ENCODE measurements at regions not wholly inside any gene's neighbourhood (a gene's known extent, or its start where the extent isn't known, plus 50 kb on each side); places are given as distances from the start of the nearest gene placed in this dataset.

DNA sequence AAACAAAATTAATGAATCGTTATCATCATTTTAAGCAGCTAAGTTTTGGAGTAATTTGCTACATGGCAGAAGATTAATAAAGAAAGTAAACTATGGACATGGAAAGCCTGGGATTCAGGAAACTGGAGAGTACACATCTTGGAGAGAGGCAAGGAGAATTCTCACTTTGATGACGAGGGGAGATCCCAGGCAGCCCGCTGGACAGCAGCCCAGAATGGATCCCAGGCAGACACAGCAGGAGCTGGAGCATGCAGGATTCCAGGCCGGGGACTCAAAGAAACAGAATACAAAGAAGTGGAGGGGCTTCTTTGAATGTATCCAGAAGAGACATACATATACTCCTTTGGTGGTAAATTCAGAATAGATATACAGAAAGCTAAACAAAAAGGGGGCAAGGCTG is 118.0 kb upstream of the ATP6AP2 start:
- peak in 2 of 6 donors; percentile 29 to 33 for DNase-seq (ENCODE audit: low read depth in 4 of 6, low spot score in 6 of 6)
- Histone ChIP-seq H3K36me3 (ENCODE audit: control insufficient read depth, insufficient read depth, low read length) (no peaks in the 10 kb centered on the region), H3K27me3 (ENCODE audit: control insufficient read depth, insufficient read depth, low read length) (peaks cover 17% of the 10 kb centered on the region), H3K4me1 (ENCODE audit: control insufficient read depth, insufficient read depth, low read length) (peaks cover 14% of the 10 kb centered on the region), H3K9me3 (ENCODE audit: control insufficient read depth, insufficient read depth, low read length) (no peaks in the 10 kb centered on the region), H3K4me3 (ENCODE audit: low read depth, low read length) (no peak overlapping the region), H3K27ac (ENCODE audit: low read depth, low read length) (no peak overlapping the region)
- 46% methylated on average over 2 of the region's 4 CpGs for WGBS (ENCODE audit: insufficient coverage)

DNA sequence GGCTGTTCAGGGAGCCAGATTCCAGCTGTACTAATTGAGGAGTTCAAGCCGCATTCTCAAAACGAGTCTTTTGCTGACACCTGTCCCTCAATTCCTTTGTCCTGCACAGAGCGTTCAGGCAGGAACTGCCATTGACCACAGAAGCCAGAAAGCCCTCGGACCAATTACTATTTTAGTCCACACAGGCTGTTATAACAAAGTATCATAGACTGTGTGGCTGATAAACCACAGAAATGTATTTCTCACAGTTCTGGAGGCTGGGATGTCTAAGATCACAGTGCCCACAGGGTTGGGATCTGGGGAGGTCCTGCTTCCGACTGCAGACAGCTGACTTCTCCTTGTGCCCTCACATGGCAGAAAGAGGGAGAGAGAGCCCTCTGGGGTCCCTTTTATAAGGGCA is 119.8 kb upstream of the ATP6AP2 start:
- peaks cover 11% of the 10 kb centered on the region for H3K4me1 ChIP-seq (ENCODE audit: control insufficient read depth, insufficient read depth, low read length)
- H3K36me3 ChIP-seq (ENCODE audit: control insufficient read depth, insufficient read depth, low read length) = no peaks in the 10 kb centered on the region
- H3K27me3 ChIP-seq (ENCODE audit: control insufficient read depth, insufficient read depth, low read length) = peaks cover 17% of the 10 kb centered on the region
- WGBS (ENCODE audit: insufficient coverage) = 68% methylated on average over 3 of the region's 5 CpGs
- H3K27ac ChIP-seq (ENCODE audit: low read depth, low read length) = no peak overlapping the region
- no peak overlapping the region for H3K4me3 ChIP-seq (ENCODE audit: low read depth, low read length)
- DNase-seq (ENCODE audit: low read depth in 4 of 6, low spot score in 6 of 6) = no peak
- no peaks in the 10 kb centered on the region for H3K9me3 ChIP-seq (ENCODE audit: control insufficient read depth, insufficient read depth, low read length)

DNA sequence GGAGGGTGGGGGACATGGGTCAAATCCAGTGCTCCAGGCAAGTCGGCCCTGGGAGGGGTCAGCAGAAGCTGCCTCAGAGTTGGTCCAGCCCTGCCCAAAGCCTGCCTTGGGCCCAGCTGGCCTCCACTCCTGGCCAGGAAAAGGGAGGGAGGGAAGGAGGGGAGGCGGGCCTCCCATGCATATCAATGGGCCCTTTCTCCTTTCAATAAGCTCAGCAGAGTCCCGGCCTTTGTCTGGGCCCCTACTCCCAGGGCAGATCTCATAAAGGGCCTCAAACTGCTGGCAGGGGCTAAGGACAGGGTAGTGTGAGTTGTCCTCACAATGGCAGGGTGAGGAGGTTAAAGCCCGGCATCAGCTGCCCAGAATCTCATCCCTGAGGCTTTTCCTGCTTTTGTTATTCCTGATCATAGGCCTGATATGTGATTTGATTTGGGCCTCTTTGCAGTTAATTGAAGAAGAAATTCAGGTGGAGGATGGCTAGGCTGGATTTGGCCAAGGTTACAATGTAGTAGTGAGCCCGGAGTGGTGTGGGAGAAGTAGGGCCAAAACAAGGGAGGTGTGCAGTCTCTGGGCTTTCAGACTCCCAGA is 121.1 kb upstream of the ATP6AP2 start:
- WGBS (ENCODE audit: insufficient coverage) = 37% methylated on average over 4 of the region's 5 CpGs
- H3K27me3 ChIP-seq (ENCODE audit: control insufficient read depth, insufficient read depth, low read length) = peaks cover 17% of the 10 kb centered on the region
- peak overlapping the region; percentile 20 for H3K27ac ChIP-seq (ENCODE audit: low read depth, low read length)
- H3K9me3 ChIP-seq (ENCODE audit: control insufficient read depth, insufficient read depth, low read length) = no peaks in the 10 kb centered on the region
- peaks cover 11% of the 10 kb centered on the region for H3K4me1 ChIP-seq (ENCODE audit: control insufficient read depth, insufficient read depth, low read length)
- no peak overlapping the region for H3K4me3 ChIP-seq (ENCODE audit: low read depth, low read length)
- no peaks in the 10 kb centered on the region for H3K36me3 ChIP-seq (ENCODE audit: control insufficient read depth, insufficient read depth, low read length)
- DNase-seq (ENCODE audit: low read depth in 4 of 6, low spot score in 6 of 6) = peak in 2 of 6 donors; percentile 56 to 71

DNA sequence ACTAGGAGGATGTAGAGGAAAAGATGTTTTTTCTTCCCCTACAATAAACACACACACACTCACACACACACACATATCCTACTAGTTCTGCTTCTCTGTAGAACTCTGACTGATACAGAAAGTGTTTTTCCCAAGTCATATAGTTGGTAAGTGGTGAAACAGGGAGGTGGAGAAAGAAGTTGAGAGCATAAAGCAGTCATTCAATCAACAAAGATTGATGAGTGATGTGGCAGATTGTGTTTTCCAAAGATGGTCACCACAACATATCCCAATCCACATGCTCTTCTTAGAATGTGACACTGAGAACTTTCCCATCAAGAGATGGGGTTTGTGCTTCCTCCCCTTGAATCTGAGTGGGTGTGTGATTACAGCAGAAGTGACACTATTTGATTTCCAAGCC is 123.4 kb upstream of the ATP6AP2 start:
- Histone ChIP-seq H3K9me3 (ENCODE audit: control insufficient read depth, insufficient read depth, low read length) (no peaks in the 10 kb centered on the region), H3K4me1 (ENCODE audit: control insufficient read depth, insufficient read depth, low read length) (peaks cover 11% of the 10 kb centered on the region), H3K27ac (ENCODE audit: low read depth, low read length) (no peak overlapping the region), H3K36me3 (ENCODE audit: control insufficient read depth, insufficient read depth, low read length) (no peaks in the 10 kb centered on the region), H3K27me3 (ENCODE audit: control insufficient read depth, insufficient read depth, low read length) (peaks cover 12% of the 10 kb centered on the region), H3K4me3 (ENCODE audit: low read depth, low read length) (no peak overlapping the region)
- DNase-seq (ENCODE audit: low read depth in 4 of 6, low spot score in 6 of 6) = no peak

DNA sequence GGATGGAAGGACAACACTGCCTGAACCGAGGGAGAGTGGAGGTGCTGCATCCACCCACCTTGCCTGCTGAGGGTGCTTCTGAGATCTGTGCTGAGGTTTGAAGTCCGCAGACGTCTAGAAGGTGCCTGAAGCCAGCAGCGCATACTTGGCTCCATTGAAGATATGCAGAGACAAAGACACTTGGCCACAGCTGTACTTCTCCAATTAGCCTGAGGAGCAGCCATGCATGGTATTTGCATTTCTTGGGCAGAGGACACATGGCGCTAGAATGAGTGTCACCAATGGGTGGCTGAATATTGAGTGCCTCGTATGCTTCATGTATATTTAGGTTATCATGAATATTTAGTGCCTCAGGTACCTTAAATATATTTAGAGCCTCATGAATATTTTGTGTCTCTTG is 128.7 kb upstream of the ATP6AP2 start:
- Histone ChIP-seq H3K9me3 (ENCODE audit: control insufficient read depth, insufficient read depth, low read length) (peaks cover 1% of the 10 kb centered on the region), H3K36me3 (ENCODE audit: control insufficient read depth, insufficient read depth, low read length) (no peaks in the 10 kb centered on the region), H3K27ac (ENCODE audit: low read depth, low read length) (no peak overlapping the region), H3K4me1 (ENCODE audit: control insufficient read depth, insufficient read depth, low read length) (no peaks in the 10 kb centered on the region), H3K4me3 (ENCODE audit: low read depth, low read length) (no peak overlapping the region), H3K27me3 (ENCODE audit: control insufficient read depth, insufficient read depth, low read length) (peaks cover 8% of the 10 kb centered on the region)
- DNase-seq (ENCODE audit: low read depth in 4 of 6, low spot score in 6 of 6) = no peak
- WGBS (ENCODE audit: insufficient coverage) = 72% methylated on average over 4 of the region's 6 CpGs

DNA sequence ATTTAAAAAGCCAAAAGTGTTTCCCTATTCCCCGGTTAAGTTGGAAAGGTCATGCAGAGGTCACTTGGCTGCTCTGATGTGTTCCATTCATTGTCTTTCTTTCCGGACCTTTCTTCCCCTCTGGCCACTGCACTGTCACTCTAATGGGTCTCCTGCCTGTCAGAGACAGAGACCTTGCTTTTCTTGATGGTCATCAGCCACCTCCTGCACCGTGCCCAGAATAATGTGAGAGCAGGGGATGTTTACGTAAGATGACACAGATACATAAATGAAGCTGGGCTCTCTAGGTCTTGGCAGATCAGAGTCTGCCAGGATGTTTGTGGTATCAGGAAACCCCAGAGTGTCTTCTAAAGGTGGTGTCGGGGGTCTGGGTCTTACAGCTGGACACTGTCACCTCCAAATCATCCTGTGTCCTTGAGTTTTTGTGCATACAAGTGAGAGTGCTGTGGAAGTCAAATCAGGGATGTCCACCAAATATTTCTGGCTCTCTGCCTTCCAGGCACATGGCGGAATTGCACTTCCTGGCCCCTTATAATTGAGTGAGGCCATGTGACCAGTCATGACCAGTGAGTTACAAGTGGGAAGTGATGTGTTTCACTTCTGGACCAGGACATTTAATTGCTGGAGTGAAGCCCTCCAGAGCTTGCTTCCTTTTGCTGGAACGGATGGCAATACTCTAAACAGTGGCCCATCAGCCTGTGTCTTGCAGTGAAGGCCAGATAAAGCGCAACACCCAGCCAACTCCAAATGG is 130.6 kb upstream of the ATP6AP2 start:
- H3K27ac ChIP-seq (ENCODE audit: low read depth, low read length) = no peak overlapping the region
- H3K9me3 ChIP-seq (ENCODE audit: control insufficient read depth, insufficient read depth, low read length) = peaks cover 1% of the 10 kb centered on the region
- DNase-seq (ENCODE audit: low read depth in 4 of 6, low spot score in 6 of 6) = no peak
- H3K4me1 ChIP-seq (ENCODE audit: control insufficient read depth, insufficient read depth, low read length) = peaks cover 7% of the 10 kb centered on the region
- no peaks in the 10 kb centered on the region for H3K36me3 ChIP-seq (ENCODE audit: control insufficient read depth, insufficient read depth, low read length)
- WGBS (ENCODE audit: insufficient coverage) = 64% methylated on average over 5 of the region's 8 CpGs
- no peak overlapping the region for H3K4me3 ChIP-seq (ENCODE audit: low read depth, low read length)
- peaks cover 13% of the 10 kb centered on the region for H3K27me3 ChIP-seq (ENCODE audit: control insufficient read depth, insufficient read depth, low read length)

DNA sequence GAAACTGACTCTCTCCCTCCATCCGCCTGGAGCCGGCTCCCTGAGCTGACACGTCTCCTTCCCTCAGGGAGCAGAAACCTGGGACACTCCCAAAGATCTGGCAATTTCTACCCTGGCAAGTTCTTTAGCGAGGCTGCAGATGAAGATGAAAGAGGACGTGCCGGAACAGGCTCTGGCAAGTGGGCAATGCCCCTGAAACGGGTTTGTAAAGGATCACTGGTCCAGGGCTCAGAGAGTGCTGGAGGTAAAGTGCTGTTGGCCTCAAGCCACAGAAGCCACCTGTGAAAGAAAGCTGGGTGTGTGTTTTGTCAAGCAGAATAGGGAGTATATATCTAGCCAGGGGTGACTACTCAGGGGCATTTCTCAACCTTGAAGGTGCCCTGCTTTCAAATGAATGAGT is 131.4 kb upstream of the ATP6AP2 start:
- no peak overlapping the region for H3K4me3 ChIP-seq (ENCODE audit: low read depth, low read length)

DNA sequence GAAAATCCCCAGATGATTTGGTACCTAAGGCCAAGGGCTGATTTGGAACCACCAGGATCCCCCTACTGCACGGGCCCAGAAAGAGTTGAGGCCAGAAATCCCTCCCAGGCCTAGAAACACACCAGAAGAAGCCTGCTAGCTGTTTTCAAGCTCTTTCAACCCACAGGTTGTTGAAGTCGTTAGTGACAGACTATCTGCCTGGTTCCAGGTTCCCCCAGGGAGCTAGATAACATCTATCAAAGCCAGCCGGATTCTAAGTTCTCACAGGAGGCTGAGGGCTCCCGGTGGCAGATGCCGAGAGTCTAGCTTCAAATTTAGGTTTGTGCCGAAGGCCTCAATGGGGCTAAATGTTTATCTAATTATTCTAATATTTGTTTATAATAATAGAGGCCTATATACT is 132.0 kb upstream of the ATP6AP2 start:
- no peak overlapping the region for H3K4me3 ChIP-seq (ENCODE audit: low read depth, low read length)
- peaks cover 1% of the 10 kb centered on the region for H3K9me3 ChIP-seq (ENCODE audit: control insufficient read depth, insufficient read depth, low read length)
- no peak overlapping the region for H3K27ac ChIP-seq (ENCODE audit: low read depth, low read length)
- no peaks in the 10 kb centered on the region for H3K36me3 ChIP-seq (ENCODE audit: control insufficient read depth, insufficient read depth, low read length)
- DNase-seq (ENCODE audit: low read depth in 4 of 6, low spot score in 6 of 6) = no peak
- WGBS (ENCODE audit: insufficient coverage) = 65% methylated on average over 3 of the region's 6 CpGs
- H3K27me3 ChIP-seq (ENCODE audit: control insufficient read depth, insufficient read depth, low read length) = peaks cover 16% of the 10 kb centered on the region
- H3K4me1 ChIP-seq (ENCODE audit: control insufficient read depth, insufficient read depth, low read length) = peaks cover 8% of the 10 kb centered on the region

More for the DNA sequence above, 131.4 kb upstream of the ATP6AP2 start:
- DNase-seq (ENCODE audit: low read depth in 4 of 6, low spot score in 6 of 6) = no peak
- Histone ChIP-seq H3K9me3 (ENCODE audit: control insufficient read depth, insufficient read depth, low read length) (peaks cover 1% of the 10 kb centered on the region), H3K27me3 (ENCODE audit: control insufficient read depth, insufficient read depth, low read length) (peaks cover 13% of the 10 kb centered on the region), H3K4me1 (ENCODE audit: control insufficient read depth, insufficient read depth, low read length) (peaks cover 8% of the 10 kb centered on the region), H3K36me3 (ENCODE audit: control insufficient read depth, insufficient read depth, low read length) (no peaks in the 10 kb centered on the region), H3K27ac (ENCODE audit: low read depth, low read length) (no peak overlapping the region)
- WGBS (ENCODE audit: insufficient coverage) = 80% methylated on average over 7 of the region's 7 CpGs

DNA sequence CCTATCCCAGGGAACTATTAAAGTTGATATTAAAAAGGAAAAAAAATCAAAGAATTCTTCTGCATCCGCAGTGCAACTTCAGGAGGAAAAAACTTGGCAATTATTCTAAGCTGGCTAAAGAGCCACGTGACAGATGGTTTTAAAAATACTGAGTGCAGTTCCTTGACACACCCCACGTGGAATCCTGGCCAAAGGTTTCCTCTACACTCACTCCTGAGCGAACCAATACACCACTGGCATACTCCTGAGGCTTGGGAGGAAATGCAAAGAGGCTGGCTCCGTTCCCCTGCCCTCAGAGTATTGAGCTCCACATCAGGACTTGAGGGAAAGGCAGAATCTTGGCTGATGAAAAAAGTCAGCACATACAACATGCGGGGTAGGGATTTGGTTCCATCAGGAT is 133.8 kb upstream of the ATP6AP2 start:
- no peaks in the 10 kb centered on the region for H3K36me3 ChIP-seq (ENCODE audit: control insufficient read depth, insufficient read depth, low read length)
- WGBS (ENCODE audit: insufficient coverage) = 50% methylated on average over 1 of the region's 6 CpGs
- peak in 1 of 6 donors; percentile 23 for DNase-seq (ENCODE audit: low read depth in 4 of 6, low spot score in 6 of 6)
- H3K27ac ChIP-seq (ENCODE audit: low read depth, low read length) = no peak overlapping the region
- peaks cover 8% of the 10 kb centered on the region for H3K4me1 ChIP-seq (ENCODE audit: control insufficient read depth, insufficient read depth, low read length)
- H3K27me3 ChIP-seq (ENCODE audit: control insufficient read depth, insufficient read depth, low read length) = peaks cover 16% of the 10 kb centered on the region
- H3K9me3 ChIP-seq (ENCODE audit: control insufficient read depth, insufficient read depth, low read length) = peaks cover 1% of the 10 kb centered on the region
- no peak overlapping the region for H3K4me3 ChIP-seq (ENCODE audit: low read depth, low read length)

DNA sequence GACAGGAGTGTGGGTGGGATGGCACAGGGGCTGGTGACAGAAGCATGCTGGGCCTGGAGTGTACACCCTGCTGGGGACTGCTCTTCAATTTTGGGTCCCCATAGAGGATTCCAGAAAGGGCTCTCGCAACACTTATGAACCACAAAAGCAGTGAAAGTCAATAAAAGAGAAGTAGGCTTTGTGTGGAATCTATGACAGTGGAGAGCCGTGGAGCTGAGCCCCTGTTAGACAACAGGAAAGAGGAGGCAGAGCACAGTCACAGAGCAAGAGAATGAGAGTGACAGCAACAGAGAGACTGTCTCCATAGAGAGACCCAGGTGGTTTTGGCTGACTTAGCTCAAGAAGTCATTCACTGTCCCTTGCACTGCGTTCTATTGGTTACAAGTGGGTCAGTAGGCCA is 135.1 kb upstream of the ATP6AP2 start:
- Histone ChIP-seq H3K4me3 (ENCODE audit: low read depth, low read length) (no peak overlapping the region), H3K27ac (ENCODE audit: low read depth, low read length) (no peak overlapping the region), H3K27me3 (ENCODE audit: control insufficient read depth, insufficient read depth, low read length) (peaks cover 18% of the 10 kb centered on the region), H3K4me1 (ENCODE audit: control insufficient read depth, insufficient read depth, low read length) (peaks cover 8% of the 10 kb centered on the region), H3K36me3 (ENCODE audit: control insufficient read depth, insufficient read depth, low read length) (no peaks in the 10 kb centered on the region), H3K9me3 (ENCODE audit: control insufficient read depth, insufficient read depth, low read length) (peaks cover 1% of the 10 kb centered on the region)
- WGBS (ENCODE audit: insufficient coverage) = 66% methylated on average over 3 of the region's 3 CpGs
- no peak for DNase-seq (ENCODE audit: low read depth in 4 of 6, low spot score in 6 of 6)

Data from spinal cord (tissue), 9 donors.